ENCODE measurements at regions not wholly inside any gene's neighbourhood (a gene's known extent, or its start where the extent isn't known, plus 50 kb on each side); places are given as distances from the start of the nearest gene placed in this dataset.
A peak's percentile ranks its signal among the peaks of the same experiment; 100 is the strongest.

- DNase-seq = no peak
- no peaks in the 10 kb centered on the region for H3K36me3 ChIP-seq (replicated peaks)
- in situ Hi-C loops (cut with HindIII; ENCODE audit: low pct_ligation_motif_present, low sequenced_read_pairs) = no loop called here
- no peaks in the 10 kb centered on the region for H3K27me3 ChIP-seq (replicated peaks)
- TF ChIP-seq CTCF (IDR thresholded peaks at IDR 0.05; ENCODE audit: low read depth, low read length, missing control alignments) = no peak
- H3K4me3 ChIP-seq (ENCODE audit: low read depth, low read length) = no peak overlapping the region
- no peak overlapping the region for H3K27ac ChIP-seq
Observed at GRCh38 chr4:111464251-111465045, 680.8 kb upstream of the FAM241A start.

GRCh38 chr4:111466811-111467604, 678.2 kb upstream of the FAM241A start:
- TF ChIP-seq CTCF (IDR thresholded peaks at IDR 0.05; ENCODE audit: low read depth, low read length, missing control alignments) = no peak
- Histone ChIP-seq H3K4me3 (ENCODE audit: low read depth, low read length) (no peak overlapping the region), H3K36me3 (replicated peaks) (no peaks in the 10 kb centered on the region), H3K27ac (no peak overlapping the region), H3K27me3 (replicated peaks) (no peaks in the 10 kb centered on the region)
- in situ Hi-C loops (cut with HindIII; ENCODE audit: low pct_ligation_motif_present, low sequenced_read_pairs) = no loop called here
- no peak for DNase-seq

GRCh38 chr4:111475001-111475400, 670.3 kb upstream of the FAM241A start:
- TF ChIP-seq CTCF (IDR thresholded peaks at IDR 0.05; ENCODE audit: low read depth, low read length, missing control alignments) = peak; percentile 74
- in situ Hi-C loops (cut with HindIII; ENCODE audit: low pct_ligation_motif_present, low sequenced_read_pairs) = no loop called here
- Histone ChIP-seq H3K27me3 (replicated peaks) (no peaks in the 10 kb centered on the region), H3K27ac (no peak overlapping the region), H3K4me3 (ENCODE audit: low read depth, low read length) (no peak overlapping the region), H3K36me3 (replicated peaks) (no peaks in the 10 kb centered on the region)
- DNase-seq = peak; percentile 20

GRCh38 chr4:111475666-111476065, 669.6 kb upstream of the FAM241A start:
- Histone ChIP-seq H3K27me3 (replicated peaks) (no peaks in the 10 kb centered on the region), H3K36me3 (replicated peaks) (no peaks in the 10 kb centered on the region), H3K4me3 (ENCODE audit: low read depth, low read length) (no peak overlapping the region), H3K27ac (no peak overlapping the region)
- TF ChIP-seq CTCF (IDR thresholded peaks at IDR 0.05; ENCODE audit: low read depth, low read length, missing control alignments) = no peak
- DNase-seq = no peak
- in situ Hi-C loops (cut with HindIII; ENCODE audit: low pct_ligation_motif_present, low sequenced_read_pairs) = no loop called here

GRCh38 chr4:111480510-111480909, 664.7 kb upstream of the FAM241A start:
- Histone ChIP-seq H3K27ac (no peak overlapping the region), H3K4me3 (ENCODE audit: low read depth, low read length) (no peak overlapping the region), H3K36me3 (replicated peaks) (no peaks in the 10 kb centered on the region), H3K27me3 (replicated peaks) (no peaks in the 10 kb centered on the region)
- DNase-seq = no peak
- TF ChIP-seq CTCF (IDR thresholded peaks at IDR 0.05; ENCODE audit: low read depth, low read length, missing control alignments) = no peak
- in situ Hi-C loops (cut with HindIII; ENCODE audit: low pct_ligation_motif_present, low sequenced_read_pairs) = no loop called here

Data from brain microvascular endothelial cell (primary cell).